ENCODE measurements at regions not wholly inside any gene's neighbourhood (a gene's known extent, or its start where the extent isn't known, plus 50 kb on each side); places are given as distances from the start of the nearest gene placed in this dataset.

DNA sequence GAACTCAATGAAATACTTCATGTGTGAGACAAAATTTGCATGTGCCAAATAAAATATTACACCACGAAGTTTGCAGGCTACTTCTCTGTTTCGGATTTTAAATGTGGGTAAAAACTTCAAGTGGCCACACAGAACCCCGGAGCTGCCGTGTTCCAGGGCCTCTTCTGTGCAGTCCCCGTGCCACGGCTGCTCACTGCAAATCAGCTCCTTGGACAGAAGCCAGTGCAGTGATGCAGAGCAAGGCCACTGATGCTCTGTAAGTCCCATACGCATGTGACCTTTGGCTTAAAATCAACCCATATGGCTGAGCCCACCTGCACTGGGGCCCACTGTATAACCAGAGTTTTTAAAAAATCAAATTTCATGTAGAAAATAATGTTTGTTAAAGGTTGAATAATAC is 1309.4 kb downstream of the TBC1D22A start:
- DNase-seq (ENCODE audit: low read depth, low spot score): no peak
- Histone ChIP-seq H3K27ac (ENCODE audit: low read length) (no peak overlapping the region), H3K9me3 (ENCODE audit: control insufficient read depth, insufficient read depth, low read depth, low read length) (no peaks in the 10 kb centered on the region), H3K27me3 (ENCODE audit: control insufficient read depth, insufficient read depth, low read length) (no peaks in the 10 kb centered on the region; the same call in 1 of the 2 replicates), H3K36me3 (ENCODE audit: control insufficient read depth, insufficient read depth, low read length) (no peaks in the 10 kb centered on the region), H3K4me3 (ENCODE audit: low read depth in 2 of 2, low read length in 2 of 2) (no peak overlapping the region), H3K4me1 (ENCODE audit: control insufficient read depth, insufficient read depth, low read length) (no peaks in the 10 kb centered on the region)
- ATAC-seq: no peak
- POLR2A ChIA-PET: no interaction called here
- CTCF ChIA-PET: no interaction called here
- no TSS peak for BruUV-seq (replicated peaks)
- in situ Hi-C loops (cut with HindIII; ENCODE audit: low pct_unique_long_range_greater_than_20kb, low sequenced_read_pairs) (no loop called here), intact Hi-C loops (cut with micrococcal nuclease; ENCODE audit: unreplicated experiment) (no loop called here)
- no peak for TF ChIP-seq POLR2AphosphoS5 (IDR thresholded peaks at IDR 0.05; ENCODE audit: low read depth, low read length)
- TF ChIP-seq, protein P1, sequence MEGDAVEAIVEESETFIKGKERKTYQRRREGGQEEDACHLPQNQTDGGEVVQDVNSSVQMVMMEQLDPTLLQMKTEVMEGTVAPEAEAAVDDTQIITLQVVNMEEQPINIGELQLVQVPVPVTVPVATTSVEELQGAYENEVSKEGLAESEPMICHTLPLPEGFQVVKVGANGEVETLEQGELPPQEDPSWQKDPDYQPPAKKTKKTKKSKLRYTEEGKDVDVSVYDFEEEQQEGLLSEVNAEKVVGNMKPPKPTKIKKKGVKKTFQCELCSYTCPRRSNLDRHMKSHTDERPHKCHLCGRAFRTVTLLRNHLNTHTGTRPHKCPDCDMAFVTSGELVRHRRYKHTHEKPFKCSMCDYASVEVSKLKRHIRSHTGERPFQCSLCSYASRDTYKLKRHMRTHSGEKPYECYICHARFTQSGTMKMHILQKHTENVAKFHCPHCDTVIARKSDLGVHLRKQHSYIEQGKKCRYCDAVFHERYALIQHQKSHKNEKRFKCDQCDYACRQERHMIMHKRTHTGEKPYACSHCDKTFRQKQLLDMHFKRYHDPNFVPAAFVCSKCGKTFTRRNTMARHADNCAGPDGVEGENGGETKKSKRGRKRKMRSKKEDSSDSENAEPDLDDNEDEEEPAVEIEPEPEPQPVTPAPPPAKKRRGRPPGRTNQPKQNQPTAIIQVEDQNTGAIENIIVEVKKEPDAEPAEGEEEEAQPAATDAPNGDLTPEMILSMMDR (IDR thresholded peaks at IDR 0.05): no peak
- TF ChIP-seq, protein P2, sequence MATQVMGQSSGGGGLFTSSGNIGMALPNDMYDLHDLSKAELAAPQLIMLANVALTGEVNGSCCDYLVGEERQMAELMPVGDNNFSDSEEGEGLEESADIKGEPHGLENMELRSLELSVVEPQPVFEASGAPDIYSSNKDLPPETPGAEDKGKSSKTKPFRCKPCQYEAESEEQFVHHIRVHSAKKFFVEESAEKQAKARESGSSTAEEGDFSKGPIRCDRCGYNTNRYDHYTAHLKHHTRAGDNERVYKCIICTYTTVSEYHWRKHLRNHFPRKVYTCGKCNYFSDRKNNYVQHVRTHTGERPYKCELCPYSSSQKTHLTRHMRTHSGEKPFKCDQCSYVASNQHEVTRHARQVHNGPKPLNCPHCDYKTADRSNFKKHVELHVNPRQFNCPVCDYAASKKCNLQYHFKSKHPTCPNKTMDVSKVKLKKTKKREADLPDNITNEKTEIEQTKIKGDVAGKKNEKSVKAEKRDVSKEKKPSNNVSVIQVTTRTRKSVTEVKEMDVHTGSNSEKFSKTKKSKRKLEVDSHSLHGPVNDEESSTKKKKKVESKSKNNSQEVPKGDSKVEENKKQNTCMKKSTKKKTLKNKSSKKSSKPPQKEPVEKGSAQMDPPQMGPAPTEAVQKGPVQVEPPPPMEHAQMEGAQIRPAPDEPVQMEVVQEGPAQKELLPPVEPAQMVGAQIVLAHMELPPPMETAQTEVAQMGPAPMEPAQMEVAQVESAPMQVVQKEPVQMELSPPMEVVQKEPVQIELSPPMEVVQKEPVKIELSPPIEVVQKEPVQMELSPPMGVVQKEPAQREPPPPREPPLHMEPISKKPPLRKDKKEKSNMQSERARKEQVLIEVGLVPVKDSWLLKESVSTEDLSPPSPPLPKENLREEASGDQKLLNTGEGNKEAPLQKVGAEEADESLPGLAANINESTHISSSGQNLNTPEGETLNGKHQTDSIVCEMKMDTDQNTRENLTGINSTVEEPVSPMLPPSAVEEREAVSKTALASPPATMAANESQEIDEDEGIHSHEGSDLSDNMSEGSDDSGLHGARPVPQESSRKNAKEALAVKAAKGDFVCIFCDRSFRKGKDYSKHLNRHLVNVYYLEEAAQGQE (IDR thresholded peaks at IDR 0.05; ENCODE audit: insufficient read depth in 1 of 2, low read depth in 2 of 2, low read length in 1 of 2): no peak

DNA sequence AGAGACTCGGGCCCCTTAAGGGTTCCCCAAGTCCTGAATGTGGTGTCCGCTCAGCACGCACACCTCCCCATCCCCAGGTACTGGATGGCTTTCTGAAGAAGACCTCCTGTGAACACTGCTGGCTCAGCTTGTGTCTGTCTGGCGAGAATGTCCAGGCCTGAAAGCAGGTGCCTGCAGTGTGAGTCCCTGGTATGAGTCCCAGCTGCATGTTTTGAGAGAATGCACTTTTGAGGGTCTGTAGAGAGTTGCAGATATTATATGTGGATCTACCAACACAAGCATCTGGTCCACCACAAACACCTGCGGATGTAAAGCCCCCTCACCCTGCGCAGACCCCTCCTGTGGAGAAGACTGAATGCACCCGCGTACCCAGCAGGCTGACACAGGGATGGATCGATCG is 1308.9 kb downstream of the TBC1D22A start:
- no peak for ATAC-seq
- CTCF ChIA-PET: no interaction called here
- Histone ChIP-seq H3K9me3 (ENCODE audit: control insufficient read depth, insufficient read depth, low read depth, low read length) (no peaks in the 10 kb centered on the region), H3K4me1 (ENCODE audit: control insufficient read depth, insufficient read depth, low read length) (no peaks in the 10 kb centered on the region), H3K4me3 (ENCODE audit: low read depth in 2 of 2, low read length in 2 of 2) (no peak overlapping the region), H3K36me3 (ENCODE audit: control insufficient read depth, insufficient read depth, low read length) (no peaks in the 10 kb centered on the region), H3K27me3 (ENCODE audit: control insufficient read depth, insufficient read depth, low read length) (no peaks in the 10 kb centered on the region; the same call in 1 of the 2 replicates), H3K27ac (ENCODE audit: low read length) (no peak overlapping the region)
- no peak for DNase-seq (ENCODE audit: low read depth, low spot score)
- no TSS peak for BruUV-seq (replicated peaks)
- POLR2A ChIA-PET: no interaction called here
- in situ Hi-C loops (cut with HindIII; ENCODE audit: low pct_unique_long_range_greater_than_20kb, low sequenced_read_pairs): no loop called here
- intact Hi-C loops (cut with micrococcal nuclease; ENCODE audit: unreplicated experiment): no loop called here
- no peak for TF ChIP-seq POLR2AphosphoS5 (IDR thresholded peaks at IDR 0.05; ENCODE audit: low read depth, low read length)
- TF ChIP-seq, protein P2 (IDR thresholded peaks at IDR 0.05; ENCODE audit: insufficient read depth in 1 of 2, low read depth in 2 of 2, low read length in 1 of 2): no peak
- no peak for TF ChIP-seq SIN3A (IDR thresholded peaks at IDR 0.05; ENCODE audit: borderline replicate concordance, insufficient read depth, low read depth, low read length)

Measured in Panc1 (cell line).